ENCODE measurements at regions not wholly inside any gene's neighbourhood (a gene's known extent, or its start where the extent isn't known, plus 50 kb on each side); places are given as distances from the start of the nearest gene placed in this dataset.

DNA sequence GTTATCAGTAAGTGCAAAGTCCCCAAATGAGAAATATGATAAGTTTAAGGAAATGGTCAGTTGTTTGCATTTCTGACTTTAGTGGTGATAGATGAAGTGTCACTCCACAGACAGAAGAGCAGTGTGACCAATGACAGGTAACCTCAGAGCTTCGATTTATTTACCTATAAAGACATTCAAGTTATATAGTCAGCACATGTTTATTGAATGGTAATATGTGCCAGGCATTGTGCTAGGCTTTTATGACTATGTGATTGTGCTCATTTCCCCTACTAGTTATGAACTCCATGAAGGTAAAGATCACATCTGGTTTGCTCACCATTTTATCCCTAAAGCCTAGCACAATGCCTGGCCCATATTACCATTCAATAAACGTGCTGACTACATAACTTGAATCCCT, 222.4 kb downstream of the HHIPL2 start:
- ChIA-PET CTCF (no interaction called here), POLR2A (no interaction called here)
- Mint-ChIP-seq H3K36me3 (no peaks in the 10 kb centered on the region), H3K4me1 (no peaks in the 10 kb centered on the region), H3K4me3 (no peak overlapping the region), H3K27me3 (ENCODE audit: low read depth) (no peaks in the 10 kb centered on the region), H3K9me3 (peaks cover 11% of the 10 kb centered on the region), H3K27ac (no peak overlapping the region)
- no peak for DNase-seq (ENCODE audit: low spot score)
- TF ChIP-seq, protein P1, sequence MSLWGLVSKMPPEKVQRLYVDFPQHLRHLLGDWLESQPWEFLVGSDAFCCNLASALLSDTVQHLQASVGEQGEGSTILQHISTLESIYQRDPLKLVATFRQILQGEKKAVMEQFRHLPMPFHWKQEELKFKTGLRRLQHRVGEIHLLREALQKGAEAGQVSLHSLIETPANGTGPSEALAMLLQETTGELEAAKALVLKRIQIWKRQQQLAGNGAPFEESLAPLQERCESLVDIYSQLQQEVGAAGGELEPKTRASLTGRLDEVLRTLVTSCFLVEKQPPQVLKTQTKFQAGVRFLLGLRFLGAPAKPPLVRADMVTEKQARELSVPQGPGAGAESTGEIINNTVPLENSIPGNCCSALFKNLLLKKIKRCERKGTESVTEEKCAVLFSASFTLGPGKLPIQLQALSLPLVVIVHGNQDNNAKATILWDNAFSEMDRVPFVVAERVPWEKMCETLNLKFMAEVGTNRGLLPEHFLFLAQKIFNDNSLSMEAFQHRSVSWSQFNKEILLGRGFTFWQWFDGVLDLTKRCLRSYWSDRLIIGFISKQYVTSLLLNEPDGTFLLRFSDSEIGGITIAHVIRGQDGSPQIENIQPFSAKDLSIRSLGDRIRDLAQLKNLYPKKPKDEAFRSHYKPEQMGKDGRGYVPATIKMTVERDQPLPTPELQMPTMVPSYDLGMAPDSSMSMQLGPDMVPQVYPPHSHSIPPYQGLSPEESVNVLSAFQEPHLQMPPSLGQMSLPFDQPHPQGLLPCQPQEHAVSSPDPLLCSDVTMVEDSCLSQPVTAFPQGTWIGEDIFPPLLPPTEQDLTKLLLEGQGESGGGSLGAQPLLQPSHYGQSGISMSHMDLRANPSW (CRISPR knock-in tag; conservative IDR thresholded peaks at IDR 0.05; ENCODE audit: low read depth) = no peak
- TF ChIP-seq, protein P2, sequence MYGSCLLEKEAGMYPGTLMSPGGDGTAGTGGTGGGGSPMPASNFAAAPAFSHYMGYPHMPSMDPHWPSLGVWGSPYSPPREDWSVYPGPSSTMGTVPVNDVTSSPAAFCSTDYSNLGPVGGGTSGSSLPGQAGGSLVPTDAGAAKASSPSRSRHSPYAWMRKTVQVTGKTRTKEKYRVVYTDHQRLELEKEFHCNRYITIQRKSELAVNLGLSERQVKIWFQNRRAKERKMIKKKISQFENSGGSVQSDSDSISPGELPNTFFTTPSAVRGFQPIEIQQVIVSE (CRISPR knock-in tag; IDR thresholded peaks at IDR 0.05; ENCODE audit: borderline replicate concordance) = no peak
- TF ChIP-seq, protein P3, sequence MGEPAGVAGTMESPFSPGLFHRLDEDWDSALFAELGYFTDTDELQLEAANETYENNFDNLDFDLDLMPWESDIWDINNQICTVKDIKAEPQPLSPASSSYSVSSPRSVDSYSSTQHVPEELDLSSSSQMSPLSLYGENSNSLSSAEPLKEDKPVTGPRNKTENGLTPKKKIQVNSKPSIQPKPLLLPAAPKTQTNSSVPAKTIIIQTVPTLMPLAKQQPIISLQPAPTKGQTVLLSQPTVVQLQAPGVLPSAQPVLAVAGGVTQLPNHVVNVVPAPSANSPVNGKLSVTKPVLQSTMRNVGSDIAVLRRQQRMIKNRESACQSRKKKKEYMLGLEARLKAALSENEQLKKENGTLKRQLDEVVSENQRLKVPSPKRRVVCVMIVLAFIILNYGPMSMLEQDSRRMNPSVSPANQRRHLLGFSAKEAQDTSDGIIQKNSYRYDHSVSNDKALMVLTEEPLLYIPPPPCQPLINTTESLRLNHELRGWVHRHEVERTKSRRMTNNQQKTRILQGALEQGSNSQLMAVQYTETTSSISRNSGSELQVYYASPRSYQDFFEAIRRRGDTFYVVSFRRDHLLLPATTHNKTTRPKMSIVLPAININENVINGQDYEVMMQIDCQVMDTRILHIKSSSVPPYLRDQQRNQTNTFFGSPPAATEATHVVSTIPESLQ (CRISPR knock-in tag; IDR thresholded peaks at IDR 0.05) = no peak
- TF ChIP-seq ELF4 (CRISPR knock-in tag; IDR thresholded peaks at IDR 0.05; ENCODE audit: low read depth) (no peak), ESRRA (CRISPR knock-in tag; IDR thresholded peaks at IDR 0.05; ENCODE audit: borderline replicate concordance) (no peak), TCF7 (CRISPR knock-in tag; IDR thresholded peaks at IDR 0.05; ENCODE audit: low read depth) (no peak), GTF2I (CRISPR knock-in tag; conservative IDR thresholded peaks at IDR 0.05) (no peak), ZNF396 (CRISPR knock-in tag; IDR thresholded peaks at IDR 0.05; ENCODE audit: borderline replicate concordance) (no peak), NFATC4 (CRISPR knock-in tag; IDR thresholded peaks at IDR 0.05) (no peak), SP1 (CRISPR knock-in tag; conservative IDR thresholded peaks at IDR 0.05) (no peak), RELA (CRISPR knock-in tag; IDR thresholded peaks at IDR 0.05; ENCODE audit: borderline replicate concordance) (no peak), ZNF671 (CRISPR knock-in tag; IDR thresholded peaks at IDR 0.05) (no peak)
- TF ChIP-seq, protein P4, sequence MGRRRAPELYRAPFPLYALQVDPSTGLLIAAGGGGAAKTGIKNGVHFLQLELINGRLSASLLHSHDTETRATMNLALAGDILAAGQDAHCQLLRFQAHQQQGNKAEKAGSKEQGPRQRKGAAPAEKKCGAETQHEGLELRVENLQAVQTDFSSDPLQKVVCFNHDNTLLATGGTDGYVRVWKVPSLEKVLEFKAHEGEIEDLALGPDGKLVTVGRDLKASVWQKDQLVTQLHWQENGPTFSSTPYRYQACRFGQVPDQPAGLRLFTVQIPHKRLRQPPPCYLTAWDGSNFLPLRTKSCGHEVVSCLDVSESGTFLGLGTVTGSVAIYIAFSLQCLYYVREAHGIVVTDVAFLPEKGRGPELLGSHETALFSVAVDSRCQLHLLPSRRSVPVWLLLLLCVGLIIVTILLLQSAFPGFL (CRISPR knock-in tag; IDR thresholded peaks at IDR 0.05; ENCODE audit: borderline replicate concordance) = no peak
- TF ChIP-seq, protein P5, sequence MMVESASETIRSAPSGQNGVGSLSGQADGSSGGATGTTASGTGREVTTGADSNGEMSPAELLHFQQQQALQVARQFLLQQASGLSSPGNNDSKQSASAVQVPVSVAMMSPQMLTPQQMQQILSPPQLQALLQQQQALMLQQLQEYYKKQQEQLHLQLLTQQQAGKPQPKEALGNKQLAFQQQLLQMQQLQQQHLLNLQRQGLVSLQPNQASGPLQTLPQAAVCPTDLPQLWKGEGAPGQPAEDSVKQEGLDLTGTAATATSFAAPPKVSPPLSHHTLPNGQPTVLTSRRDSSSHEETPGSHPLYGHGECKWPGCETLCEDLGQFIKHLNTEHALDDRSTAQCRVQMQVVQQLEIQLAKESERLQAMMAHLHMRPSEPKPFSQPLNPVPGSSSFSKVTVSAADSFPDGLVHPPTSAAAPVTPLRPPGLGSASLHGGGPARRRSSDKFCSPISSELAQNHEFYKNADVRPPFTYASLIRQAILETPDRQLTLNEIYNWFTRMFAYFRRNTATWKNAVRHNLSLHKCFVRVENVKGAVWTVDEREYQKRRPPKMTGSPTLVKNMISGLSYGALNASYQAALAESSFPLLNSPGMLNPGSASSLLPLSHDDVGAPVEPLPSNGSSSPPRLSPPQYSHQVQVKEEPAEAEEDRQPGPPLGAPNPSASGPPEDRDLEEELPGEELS (CRISPR knock-in tag; IDR thresholded peaks at IDR 0.05) = no peak
- TF ChIP-seq, protein P6, sequence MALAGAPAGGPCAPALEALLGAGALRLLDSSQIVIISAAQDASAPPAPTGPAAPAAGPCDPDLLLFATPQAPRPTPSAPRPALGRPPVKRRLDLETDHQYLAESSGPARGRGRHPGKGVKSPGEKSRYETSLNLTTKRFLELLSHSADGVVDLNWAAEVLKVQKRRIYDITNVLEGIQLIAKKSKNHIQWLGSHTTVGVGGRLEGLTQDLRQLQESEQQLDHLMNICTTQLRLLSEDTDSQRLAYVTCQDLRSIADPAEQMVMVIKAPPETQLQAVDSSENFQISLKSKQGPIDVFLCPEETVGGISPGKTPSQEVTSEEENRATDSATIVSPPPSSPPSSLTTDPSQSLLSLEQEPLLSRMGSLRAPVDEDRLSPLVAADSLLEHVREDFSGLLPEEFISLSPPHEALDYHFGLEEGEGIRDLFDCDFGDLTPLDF (CRISPR knock-in tag; IDR thresholded peaks at IDR 0.05) = no peak
- TF ChIP-seq, protein P7, sequence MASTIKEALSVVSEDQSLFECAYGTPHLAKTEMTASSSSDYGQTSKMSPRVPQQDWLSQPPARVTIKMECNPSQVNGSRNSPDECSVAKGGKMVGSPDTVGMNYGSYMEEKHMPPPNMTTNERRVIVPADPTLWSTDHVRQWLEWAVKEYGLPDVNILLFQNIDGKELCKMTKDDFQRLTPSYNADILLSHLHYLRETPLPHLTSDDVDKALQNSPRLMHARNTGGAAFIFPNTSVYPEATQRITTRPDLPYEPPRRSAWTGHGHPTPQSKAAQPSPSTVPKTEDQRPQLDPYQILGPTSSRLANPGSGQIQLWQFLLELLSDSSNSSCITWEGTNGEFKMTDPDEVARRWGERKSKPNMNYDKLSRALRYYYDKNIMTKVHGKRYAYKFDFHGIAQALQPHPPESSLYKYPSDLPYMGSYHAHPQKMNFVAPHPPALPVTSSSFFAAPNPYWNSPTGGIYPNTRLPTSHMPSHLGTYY (CRISPR knock-in tag; IDR thresholded peaks at IDR 0.05) = no peak
- no peak for ATAC-seq

Data from WTC11 (cell line).